Testis (tissue), 2 donors: ENCODE measurements at regions not wholly inside any gene's neighbourhood (a gene's known extent, or its start where the extent isn't known, plus 50 kb on each side); places are given as distances from the start of the nearest gene placed in this dataset.

ENCODE experiments used
- CTCF ChIP-seq, 3 experiments: fragments of 450-650 bp in 2 of 3; fragments of 200-600 bp in 1 of 3; sonication (generic) in 1 of 3; IDR thresholded peaks; one replicate each; pipeline ENCODE4 v1.5.1; 2016 to 2019; ENCODE audit warnings: antibody characterized with exemption in 3 of 3, mild to moderate bottlenecking in 2 of 3, moderate library complexity in 1 of 3
- POLR2A ChIP-seq: fragments of 450-650 bp; IDR thresholded peaks from one replicate; pipeline ENCODE4 v1.6.1; 2017; ENCODE audit warnings: antibody characterized with exemption, mild to moderate bottlenecking, moderate library complexity

GRCh38 chr12:93221841-93222240 lies 155.9 kb upstream of the NUDT4 start:
- TF ChIP-seq CTCF (IDR thresholded peaks at IDR 0.05) (no peak), POLR2A (no peak)
